ENCODE measurements at regions not wholly inside any gene's neighbourhood (a gene's known extent, or its start where the extent isn't known, plus 50 kb on each side); places are given as distances from the start of the nearest gene placed in this dataset.

DNA sequence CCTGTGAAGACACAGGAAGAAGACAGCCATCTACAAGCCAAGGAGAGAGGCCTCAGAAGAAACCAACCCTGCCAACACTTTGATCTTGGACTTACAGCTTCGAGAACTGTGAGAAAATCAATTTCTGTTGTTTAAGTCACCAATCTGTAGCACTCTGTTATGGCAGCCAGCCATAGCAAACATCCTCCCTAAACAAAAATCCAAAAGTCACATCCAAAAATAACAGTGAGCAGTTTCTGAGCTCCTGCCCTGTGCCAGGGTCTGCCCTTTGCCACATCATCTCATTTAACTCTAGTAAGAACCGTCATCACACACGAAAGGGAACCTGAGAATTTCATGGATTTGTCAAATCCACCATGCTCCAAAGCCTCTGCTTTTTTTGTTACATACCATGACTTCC lies 118.8 kb downstream of the TRIM36 start:
- Histone ChIP-seq H3K27ac (no peak overlapping the region), H3K27me3 (replicated peaks in 1 of 7) (peaks cover 0 to 3% (median 0%) of the 10 kb centered on the region in 7 donors), H3K4me1 (no peaks in the 10 kb centered on the region), H3K4me3 (no peak overlapping the region), H3K36me3 (no peaks in the 10 kb centered on the region), H3K9me3 (peaks cover 0 to 10% (median 0%) of the 10 kb centered on the region in 8 donors)
- no peak for TF ChIP-seq POLR2AphosphoS5 (IDR thresholded peaks at IDR 0.05)
- TF ChIP-seq, protein P1, sequence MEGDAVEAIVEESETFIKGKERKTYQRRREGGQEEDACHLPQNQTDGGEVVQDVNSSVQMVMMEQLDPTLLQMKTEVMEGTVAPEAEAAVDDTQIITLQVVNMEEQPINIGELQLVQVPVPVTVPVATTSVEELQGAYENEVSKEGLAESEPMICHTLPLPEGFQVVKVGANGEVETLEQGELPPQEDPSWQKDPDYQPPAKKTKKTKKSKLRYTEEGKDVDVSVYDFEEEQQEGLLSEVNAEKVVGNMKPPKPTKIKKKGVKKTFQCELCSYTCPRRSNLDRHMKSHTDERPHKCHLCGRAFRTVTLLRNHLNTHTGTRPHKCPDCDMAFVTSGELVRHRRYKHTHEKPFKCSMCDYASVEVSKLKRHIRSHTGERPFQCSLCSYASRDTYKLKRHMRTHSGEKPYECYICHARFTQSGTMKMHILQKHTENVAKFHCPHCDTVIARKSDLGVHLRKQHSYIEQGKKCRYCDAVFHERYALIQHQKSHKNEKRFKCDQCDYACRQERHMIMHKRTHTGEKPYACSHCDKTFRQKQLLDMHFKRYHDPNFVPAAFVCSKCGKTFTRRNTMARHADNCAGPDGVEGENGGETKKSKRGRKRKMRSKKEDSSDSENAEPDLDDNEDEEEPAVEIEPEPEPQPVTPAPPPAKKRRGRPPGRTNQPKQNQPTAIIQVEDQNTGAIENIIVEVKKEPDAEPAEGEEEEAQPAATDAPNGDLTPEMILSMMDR (IDR thresholded peaks at IDR 0.05 in 8 of 11, conservative IDR thresholded peaks at IDR 0.05 in 3 of 11) = no peak
- no peak for TF ChIP-seq POLR2A (IDR thresholded peaks at IDR 0.05)
- no peak for DNase-seq
- intact Hi-C loops (cut with DNase I; ENCODE audit: low total_unique reads) = no loop called here
- 44 to 71% (median 49%) methylated on average over 3 of the region's 3 CpGs for WGBS, 5 donors

DNA sequence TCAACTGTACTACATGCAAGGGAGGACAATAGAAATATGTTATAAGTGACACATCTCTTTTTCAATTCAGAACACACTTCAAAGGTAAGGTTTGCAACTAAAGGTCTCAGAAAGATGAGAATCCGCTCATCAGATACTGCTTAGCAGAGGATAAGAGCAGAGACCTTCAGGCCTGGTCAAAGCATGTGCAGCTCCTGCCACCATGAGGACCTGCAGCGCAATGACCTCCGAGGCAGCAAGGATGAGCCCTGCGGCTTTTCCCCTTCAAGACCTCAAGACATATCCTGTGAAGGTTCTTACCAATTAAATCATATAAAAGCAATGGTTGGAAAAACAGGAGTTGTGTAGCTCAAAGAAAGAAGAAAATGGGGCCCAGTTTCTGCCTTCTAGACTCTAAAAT lies 135.8 kb downstream of the TRIM36 start:
- no peak overlapping the region for H3K4me3 ChIP-seq

DNA sequence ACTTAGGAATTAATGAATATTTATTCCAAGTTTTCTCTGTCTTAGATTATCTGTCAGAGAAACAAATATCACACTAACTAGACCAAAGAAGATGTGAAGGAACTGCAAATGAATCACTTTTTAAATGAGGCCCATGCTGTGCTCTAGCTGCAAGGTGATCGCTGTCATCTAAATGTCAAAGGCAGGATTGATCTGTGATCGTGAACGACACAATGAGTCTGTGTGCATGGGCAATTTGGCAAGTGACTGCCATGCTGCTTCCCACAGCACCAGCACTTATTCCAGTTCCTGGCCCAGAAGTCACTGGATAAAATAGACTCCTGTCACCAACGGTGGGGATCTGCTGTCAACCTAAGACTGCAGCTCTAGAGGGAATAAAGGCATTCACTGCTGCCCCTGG lies 141.2 kb downstream of the TRIM36 start:
- H3K4me1 ChIP-seq = no peaks in the 10 kb centered on the region
- H3K27me3 ChIP-seq (replicated peaks in 1 of 7) = peaks cover 0 to 9% (median 0%) of the 10 kb centered on the region in 7 donors
- no peak for TF ChIP-seq POLR2A (IDR thresholded peaks at IDR 0.05)
- TF ChIP-seq, protein P1 (IDR thresholded peaks at IDR 0.05 in 8 of 11, conservative IDR thresholded peaks at IDR 0.05 in 3 of 11) = no peak
- no peak for TF ChIP-seq POLR2AphosphoS5 (IDR thresholded peaks at IDR 0.05)
- 56 to 70% (median 64%) methylated on average over 4 of the region's 4 CpGs for WGBS, 5 donors
- intact Hi-C loops (cut with DNase I; ENCODE audit: low total_unique reads) = no loop called here
- no peaks in the 10 kb centered on the region for H3K36me3 ChIP-seq
- H3K4me3 ChIP-seq = no peak overlapping the region
- peaks cover 0 to 5% (median 0%) of the 10 kb centered on the region in 8 donors for H3K9me3 ChIP-seq
- H3K27ac ChIP-seq = no peak overlapping the region
- DNase-seq = no peak

More for the DNA sequence above, 135.8 kb downstream of the TRIM36 start:
- Histone ChIP-seq H3K36me3 (no peaks in the 10 kb centered on the region), H3K4me1 (no peaks in the 10 kb centered on the region), H3K27ac (no peak overlapping the region), H3K9me3 (peaks cover 0 to 38% (median 28%) of the 10 kb centered on the region in 8 donors), H3K27me3 (replicated peaks in 1 of 7) (peaks cover 0 to 9% (median 0%) of the 10 kb centered on the region in 7 donors)
- WGBS, 5 donors = 52 to 73% (median 66%) methylated on average over 4 of the region's 4 CpGs
- no peak for TF ChIP-seq POLR2A (IDR thresholded peaks at IDR 0.05)
- TF ChIP-seq, protein P1 (IDR thresholded peaks at IDR 0.05 in 8 of 11, conservative IDR thresholded peaks at IDR 0.05 in 3 of 11) = peak in 2 of 11 experiments; percentile 25 to 29
- no peak for DNase-seq
- intact Hi-C loops (cut with DNase I; ENCODE audit: low total_unique reads) = no loop called here

DNA sequence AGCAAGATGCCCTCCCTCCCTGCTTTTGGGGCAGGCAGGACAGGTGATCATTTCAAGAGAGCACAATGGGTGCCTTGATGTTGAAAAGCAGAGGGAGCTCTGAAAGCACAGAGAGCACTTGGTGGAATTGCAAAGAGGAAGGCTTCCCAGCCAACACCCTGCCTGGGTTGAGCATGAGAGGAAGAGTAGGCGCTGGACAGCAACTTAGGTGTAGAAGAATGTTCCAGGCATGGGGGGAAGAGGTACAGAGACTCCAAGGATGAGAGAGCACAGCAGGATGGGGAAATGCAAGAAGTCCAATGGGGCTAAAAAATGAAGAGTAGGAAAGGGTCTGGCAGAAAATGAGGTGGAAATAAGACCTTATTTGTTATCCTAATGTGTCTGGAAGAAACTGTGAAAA lies 144.8 kb downstream of the TRIM36 start:
- H3K4me1 ChIP-seq = no peaks in the 10 kb centered on the region
- H3K27me3 ChIP-seq (replicated peaks in 1 of 7) = no peaks in the 10 kb centered on the region
- WGBS, 5 donors = 65 to 78% (median 69%) methylated on average over 1 of the region's 1 CpG
- H3K36me3 ChIP-seq = no peaks in the 10 kb centered on the region
- no peak overlapping the region for H3K4me3 ChIP-seq
- intact Hi-C loops (cut with DNase I; ENCODE audit: low total_unique reads) = no loop called here
- H3K9me3 ChIP-seq = no peaks in the 10 kb centered on the region
- TF ChIP-seq POLR2A (IDR thresholded peaks at IDR 0.05) (no peak), POLR2AphosphoS5 (IDR thresholded peaks at IDR 0.05) (no peak)
- TF ChIP-seq, protein P1 (IDR thresholded peaks at IDR 0.05 in 8 of 11, conservative IDR thresholded peaks at IDR 0.05 in 3 of 11) = no peak
- DNase-seq = no peak
- H3K27ac ChIP-seq = no peak overlapping the region
